ENCODE measurements at regions not wholly inside any gene's neighbourhood (a gene's known extent, or its start where the extent isn't known, plus 50 kb on each side); places are given as distances from the start of the nearest gene placed in this dataset.

- H3K4me3 Mint-ChIP-seq, result no peak overlapping the region
- no peaks in the 10 kb centered on the region for H3K9me3 Mint-ChIP-seq
- DNase-seq, result peak; percentile 76
Measured at GRCh38 chr18:38545071-38545470, 979.5 kb upstream of the CELF4 start.

GRCh38 chr18:38539856-38540255 lies 974.3 kb upstream of the CELF4 start:
- Histone ChIP-seq H3K9ac (ENCODE audit: extremely low read depth, low read length, poor library complexity, severe bottlenecking) (no peak overlapping the region), H3K4me3 (ENCODE audit: low read length) (no peak overlapping the region), H3K27ac (ENCODE audit: low read depth, low read length) (peak overlapping the region; percentile 9), H3K4me1 (ENCODE audit: control insufficient read depth, insufficient read depth, low read length) (no peaks in the 10 kb centered on the region), H3K27me3 (ENCODE audit: control insufficient read depth, insufficient read depth, low read length, poor library complexity, severe bottlenecking) (peaks cover 16% of the 10 kb centered on the region), H3K36me3 (ENCODE audit: control insufficient read depth, insufficient read depth, low read length) (no peaks in the 10 kb centered on the region), H3K9me3 (ENCODE audit: control insufficient read depth, low read length) (peaks cover 11% of the 10 kb centered on the region)
- H3K4me3 Mint-ChIP-seq, result no peak overlapping the region
- TF ChIP-seq CTCF (conservative IDR thresholded peaks at IDR 0.05), result no peak
- DNase-seq, result no peak
- no peaks in the 10 kb centered on the region for H3K36me3 Mint-ChIP-seq (ENCODE audit: low read depth)
- H3K4me1 Mint-ChIP-seq, result peaks cover 6% of the 10 kb centered on the region
- H3K9me3 Mint-ChIP-seq, result no peaks in the 10 kb centered on the region
- H3K27me3 Mint-ChIP-seq (ENCODE audit: insufficient read depth), result peaks cover 14% of the 10 kb centered on the region
- no peak overlapping the region for H3K27ac Mint-ChIP-seq

More at GRCh38 chr18:38545071-38545470, 979.5 kb upstream of the CELF4 start:
- TF ChIP-seq CTCF (conservative IDR thresholded peaks at IDR 0.05), result peak; percentile 86
- Histone ChIP-seq H3K9ac (ENCODE audit: extremely low read depth, low read length, poor library complexity, severe bottlenecking) (no peak overlapping the region), H3K4me1 (ENCODE audit: control insufficient read depth, insufficient read depth, low read length) (peaks cover 13% of the 10 kb centered on the region), H3K9me3 (ENCODE audit: control insufficient read depth, low read length) (no peaks in the 10 kb centered on the region), H3K27me3 (ENCODE audit: control insufficient read depth, insufficient read depth, low read length, poor library complexity, severe bottlenecking) (peaks cover 38% of the 10 kb centered on the region), H3K27ac (ENCODE audit: low read depth, low read length) (no peak overlapping the region), H3K36me3 (ENCODE audit: control insufficient read depth, insufficient read depth, low read length) (no peaks in the 10 kb centered on the region), H3K4me3 (ENCODE audit: low read length) (no peak overlapping the region)
- 82 to 100% methylated on average over 1 of the region's 1 CpG for WGBS, 2 experiments (ENCODE audit: insufficient coverage in 1 of 2, insufficient read length in 1 of 2)
- Mint-ChIP-seq H3K4me1 (peaks cover 20% of the 10 kb centered on the region), H3K36me3 (ENCODE audit: low read depth) (no peaks in the 10 kb centered on the region), H3K27ac (no peak overlapping the region), H3K27me3 (ENCODE audit: insufficient read depth) (peaks cover 33% of the 10 kb centered on the region)

GRCh38 chr18:38539371-38539770 lies 973.8 kb upstream of the CELF4 start:
- DNase-seq, result peak; percentile 58

More at GRCh38 chr18:38539371-38539770, 973.8 kb upstream of the CELF4 start:
- Mint-ChIP-seq H3K9me3 (no peaks in the 10 kb centered on the region), H3K36me3 (ENCODE audit: low read depth) (no peaks in the 10 kb centered on the region), H3K27me3 (ENCODE audit: insufficient read depth) (peaks cover 14% of the 10 kb centered on the region), H3K4me3 (no peak overlapping the region), H3K4me1 (peaks cover 6% of the 10 kb centered on the region), H3K27ac (no peak overlapping the region)
- H3K27me3 ChIP-seq (ENCODE audit: control insufficient read depth, insufficient read depth, low read length, poor library complexity, severe bottlenecking), result peaks cover 16% of the 10 kb centered on the region
- peaks cover 14% of the 10 kb centered on the region for H3K9me3 ChIP-seq (ENCODE audit: control insufficient read depth, low read length)
- no peak overlapping the region for H3K4me3 ChIP-seq (ENCODE audit: low read length)
- H3K4me1 ChIP-seq (ENCODE audit: control insufficient read depth, insufficient read depth, low read length), result no peaks in the 10 kb centered on the region
- peak; percentile 35 for TF ChIP-seq CTCF (conservative IDR thresholded peaks at IDR 0.05)
- H3K36me3 ChIP-seq (ENCODE audit: control insufficient read depth, insufficient read depth, low read length), result no peaks in the 10 kb centered on the region
- H3K27ac ChIP-seq (ENCODE audit: low read depth, low read length), result peak overlapping the region; percentile 9
- no peak overlapping the region for H3K9ac ChIP-seq (ENCODE audit: extremely low read depth, low read length, poor library complexity, severe bottlenecking)

Measured in endodermal cell (in vitro differentiated cells).